SK-N-SH treated with all-trans-retinoic acid at 6 μM for 48 hours (cell line): ENCODE measurements at regions not wholly inside any gene's neighbourhood (a gene's known extent, or its start where the extent isn't known, plus 50 kb on each side); places are given as distances from the start of the nearest gene placed in this dataset.

Experiments used
- ATAC-seq: fragments of 200-7000 bp; cut with Tn5 transposase; 3 replicates; pipeline ENCODE4 v1.9.1; 2020; ENCODE audit warnings: mild to moderate bottlenecking, moderate library complexity
- ARNTL ChIP-seq: fragments of 450-650 bp; formaldehyde crosslinking; IDR thresholded peaks from 2 replicates; pipeline ENCODE4 v1.5.0; 2020; ENCODE audit warnings: low read depth, mild to moderate bottlenecking, moderate library complexity, borderline replicate concordance
- BACH2 ChIP-seq: fragments of 250-450 bp; sonication (Bioruptor Pico); IDR thresholded peaks from 2 replicates; pipeline ENCODE4 v1.9.0; 2021; ENCODE audit warnings: mild to moderate bottlenecking, borderline replicate concordance
- ESRRG ChIP-seq: fragments of 250-450 bp; sonication (Bioruptor Pico); IDR thresholded peaks from 2 replicates; pipeline ENCODE4 v1.6.1; 2021; ENCODE audit warnings: mild to moderate bottlenecking
- GLIS3 ChIP-seq: fragments of 250-450 bp; sonication (Bioruptor Pico); IDR thresholded peaks from 2 replicates; pipeline ENCODE4 v1.5.0; 2020; ENCODE audit warnings: mild to moderate bottlenecking, moderate library complexity
- OSR1 ChIP-seq: fragments of 250-450 bp; sonication (Bioruptor Pico); IDR thresholded peaks from 2 replicates; pipeline ENCODE4 v1.8.0; 2022; ENCODE audit warnings: moderate library complexity, mild to moderate bottlenecking, inconsistent platforms
- PPARA ChIP-seq: fragments of 250-450 bp; sonication (Bioruptor Pico); IDR thresholded peaks from 2 replicates; pipeline ENCODE4 v1.5.0; 2020; ENCODE audit warnings: mild to moderate bottlenecking, borderline replicate concordance
- RARB ChIP-seq: fragments of 250-450 bp; sonication (Bioruptor Pico); IDR thresholded peaks from 2 replicates; pipeline ENCODE4 v1.8.0; 2021; ENCODE audit warnings: mild to moderate bottlenecking, moderate library complexity
- SNAI2 ChIP-seq: fragments of 250-450 bp; sonication (Bioruptor Pico); IDR thresholded peaks from 2 replicates; pipeline ENCODE4 v1.5.0; 2020; ENCODE audit warnings: mild to moderate bottlenecking, moderate library complexity
- TCF4 ChIP-seq: fragments of 250-450 bp; sonication (Bioruptor Pico); IDR thresholded peaks from 2 replicates; pipeline ENCODE4 v1.8.0; 2021; ENCODE audit warnings: mild to moderate bottlenecking, moderate library complexity, borderline replicate concordance
- TOX ChIP-seq: fragments of 250-450 bp; sonication (Bioruptor Pico); IDR thresholded peaks from 2 replicates; pipeline ENCODE4 v1.8.0; 2021; ENCODE audit warnings: mild to moderate bottlenecking, moderate library complexity, borderline replicate concordance
- ZC3H10 ChIP-seq: fragments of 250-450 bp; sonication (Bioruptor Pico); IDR thresholded peaks from 2 replicates; pipeline ENCODE4 v1.5.1; 2021; ENCODE audit warnings: mild to moderate bottlenecking, moderate library complexity
- ZFP3 ChIP-seq: fragments of 250-450 bp; sonication (Bioruptor Pico); IDR thresholded peaks from 2 replicates; pipeline ENCODE4 v1.5.0; 2020; ENCODE audit warnings: mild to moderate bottlenecking, moderate library complexity
- ZFP30 ChIP-seq: fragments of 450-650 bp; formaldehyde crosslinking; IDR thresholded peaks from 2 replicates; pipeline ENCODE4 v1.5.0; 2022; ENCODE audit warnings: mild to moderate bottlenecking, moderate library complexity
- ZNF565 ChIP-seq: fragments of 450-650 bp; formaldehyde crosslinking; conservative IDR thresholded peaks from 2 replicates; pipeline ENCODE4 v1.5.0; 2020; ENCODE audit warnings: low read depth, mild to moderate bottlenecking, moderate library complexity
- ZNF70 ChIP-seq: fragments of 450-650 bp; formaldehyde crosslinking; IDR thresholded peaks from 2 replicates; pipeline ENCODE4 v1.5.0; 2020; ENCODE audit warnings: mild to moderate bottlenecking, moderate library complexity
- ZNF8 ChIP-seq: fragments of 450-650 bp; formaldehyde crosslinking; IDR thresholded peaks from 2 replicates; pipeline ENCODE4 v1.5.0; 2020; ENCODE audit warnings: mild to moderate bottlenecking, moderate library complexity
- TF ChIP-seq, protein P1 (sequence below): fragments of 250-450 bp; sonication (Bioruptor Pico); IDR thresholded peaks from 2 replicates; pipeline ENCODE4 v1.8.0; 2020; ENCODE audit warnings: mild to moderate bottlenecking, moderate library complexity, borderline replicate concordance
- TF ChIP-seq, protein P2 (sequence below): fragments of 250-450 bp; sonication (Bioruptor Pico); IDR thresholded peaks from 2 replicates; pipeline ENCODE4 v1.5.1; 2021; ENCODE audit warnings: mild to moderate bottlenecking, moderate library complexity
- TF ChIP-seq, protein P3 (sequence below): fragments of 250-450 bp; sonication (Bioruptor Pico); IDR thresholded peaks from 2 replicates; pipeline ENCODE4 v1.5.0; 2020; ENCODE audit warnings: mild to moderate bottlenecking, moderate library complexity
- TF ChIP-seq, protein P4 (sequence below): fragments of 250-450 bp; sonication (Bioruptor Pico); IDR thresholded peaks from 2 replicates; pipeline ENCODE4 v1.8.0; 2021; ENCODE audit warnings: low read depth, mild to moderate bottlenecking, moderate library complexity, borderline replicate concordance

DNA sequence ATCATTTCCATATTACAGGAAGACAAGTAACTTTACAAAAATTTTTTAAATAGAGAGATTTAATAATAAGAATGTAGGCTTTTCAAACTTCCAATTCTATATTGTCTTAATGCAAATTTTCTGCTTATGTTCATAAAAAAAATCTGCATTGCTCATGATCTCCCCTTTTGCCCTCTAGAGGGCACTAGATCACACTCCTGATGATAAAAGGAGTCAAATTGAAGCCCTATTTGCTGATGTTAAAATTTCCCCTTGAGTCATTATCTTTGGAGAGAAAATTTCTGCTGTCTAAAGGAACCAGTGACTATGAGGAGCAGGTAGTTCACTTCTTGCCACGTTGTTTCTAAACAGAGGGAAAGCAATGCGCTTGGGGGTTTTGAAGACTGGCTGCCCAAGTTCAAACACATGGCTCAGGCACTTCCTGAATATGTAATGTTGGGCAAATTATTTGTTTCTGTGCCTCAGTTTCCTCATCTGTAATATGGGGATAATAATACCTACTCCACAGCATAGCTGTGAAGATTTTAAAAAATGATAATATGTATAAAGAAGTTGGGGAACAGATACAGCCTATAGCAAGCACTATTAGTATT lies 874.2 kb downstream of the TFAP2A start (continued):
- TF ChIP-seq, protein P1, sequence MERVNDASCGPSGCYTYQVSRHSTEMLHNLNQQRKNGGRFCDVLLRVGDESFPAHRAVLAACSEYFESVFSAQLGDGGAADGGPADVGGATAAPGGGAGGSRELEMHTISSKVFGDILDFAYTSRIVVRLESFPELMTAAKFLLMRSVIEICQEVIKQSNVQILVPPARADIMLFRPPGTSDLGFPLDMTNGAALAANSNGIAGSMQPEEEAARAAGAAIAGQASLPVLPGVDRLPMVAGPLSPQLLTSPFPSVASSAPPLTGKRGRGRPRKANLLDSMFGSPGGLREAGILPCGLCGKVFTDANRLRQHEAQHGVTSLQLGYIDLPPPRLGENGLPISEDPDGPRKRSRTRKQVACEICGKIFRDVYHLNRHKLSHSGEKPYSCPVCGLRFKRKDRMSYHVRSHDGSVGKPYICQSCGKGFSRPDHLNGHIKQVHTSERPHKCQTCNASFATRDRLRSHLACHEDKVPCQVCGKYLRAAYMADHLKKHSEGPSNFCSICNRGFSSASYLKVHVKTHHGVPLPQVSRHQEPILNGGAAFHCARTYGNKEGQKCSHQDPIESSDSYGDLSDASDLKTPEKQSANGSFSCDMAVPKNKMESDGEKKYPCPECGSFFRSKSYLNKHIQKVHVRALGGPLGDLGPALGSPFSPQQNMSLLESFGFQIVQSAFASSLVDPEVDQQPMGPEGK, result no peak
- no peak for TF ChIP-seq ZC3H10 (CRISPR knock-in tag)
- no peak for TF ChIP-seq OSR1
- no peak for TF ChIP-seq ZNF8 (CRISPR knock-in tag)
- TF ChIP-seq PPARA (CRISPR knock-in tag), result no peak
- no peak for TF ChIP-seq SNAI2 (CRISPR knock-in tag)
- TF ChIP-seq, all 23 proteins: peak for 0

DNA sequence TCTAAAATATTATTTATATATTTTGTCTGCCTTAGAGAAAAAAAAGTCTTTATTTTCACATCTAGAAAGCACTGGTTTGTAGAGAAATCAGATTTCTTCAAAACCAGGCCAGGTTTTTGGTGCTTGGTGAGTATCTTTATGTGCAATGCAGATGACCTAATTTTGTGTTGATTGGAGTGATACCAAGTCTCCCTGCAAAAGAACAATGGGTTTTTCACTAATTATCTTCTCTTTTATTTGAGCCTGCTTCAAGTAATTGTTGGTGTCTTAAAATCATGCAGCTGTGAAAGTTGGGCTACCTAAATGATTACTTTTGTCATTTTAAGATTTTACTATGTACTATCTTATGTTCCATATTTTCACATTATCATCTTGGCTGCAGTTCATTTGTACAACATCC lies 874.7 kb downstream of the TFAP2A start:
- TF ChIP-seq, protein P2, sequence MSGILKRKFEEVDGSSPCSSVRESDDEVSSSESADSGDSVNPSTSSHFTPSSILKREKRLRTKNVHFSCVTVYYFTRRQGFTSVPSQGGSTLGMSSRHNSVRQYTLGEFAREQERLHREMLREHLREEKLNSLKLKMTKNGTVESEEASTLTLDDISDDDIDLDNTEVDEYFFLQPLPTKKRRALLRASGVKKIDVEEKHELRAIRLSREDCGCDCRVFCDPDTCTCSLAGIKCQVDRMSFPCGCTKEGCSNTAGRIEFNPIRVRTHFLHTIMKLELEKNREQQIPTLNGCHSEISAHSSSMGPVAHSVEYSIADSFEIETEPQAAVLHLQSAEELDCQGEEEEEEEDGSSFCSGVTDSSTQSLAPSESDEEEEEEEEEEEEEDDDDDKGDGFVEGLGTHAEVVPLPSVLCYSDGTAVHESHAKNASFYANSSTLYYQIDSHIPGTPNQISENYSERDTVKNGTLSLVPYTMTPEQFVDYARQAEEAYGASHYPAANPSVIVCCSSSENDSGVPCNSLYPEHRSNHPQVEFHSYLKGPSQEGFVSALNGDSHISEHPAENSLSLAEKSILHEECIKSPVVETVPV, result no peak
- no peak for TF ChIP-seq ZC3H10 (CRISPR knock-in tag)
- TF ChIP-seq ZFP30 (CRISPR knock-in tag), result no peak
- no peak for TF ChIP-seq RARB (CRISPR knock-in tag)
- TF ChIP-seq, protein P1, result no peak
- TF ChIP-seq TOX (CRISPR knock-in tag), result no peak
- no peak for TF ChIP-seq ZFP3 (CRISPR knock-in tag)
- TF ChIP-seq BACH2 (CRISPR knock-in tag), result no peak
- TF ChIP-seq ESRRG, result no peak
- no peak for TF ChIP-seq TCF4
- TF ChIP-seq, protein P3, sequence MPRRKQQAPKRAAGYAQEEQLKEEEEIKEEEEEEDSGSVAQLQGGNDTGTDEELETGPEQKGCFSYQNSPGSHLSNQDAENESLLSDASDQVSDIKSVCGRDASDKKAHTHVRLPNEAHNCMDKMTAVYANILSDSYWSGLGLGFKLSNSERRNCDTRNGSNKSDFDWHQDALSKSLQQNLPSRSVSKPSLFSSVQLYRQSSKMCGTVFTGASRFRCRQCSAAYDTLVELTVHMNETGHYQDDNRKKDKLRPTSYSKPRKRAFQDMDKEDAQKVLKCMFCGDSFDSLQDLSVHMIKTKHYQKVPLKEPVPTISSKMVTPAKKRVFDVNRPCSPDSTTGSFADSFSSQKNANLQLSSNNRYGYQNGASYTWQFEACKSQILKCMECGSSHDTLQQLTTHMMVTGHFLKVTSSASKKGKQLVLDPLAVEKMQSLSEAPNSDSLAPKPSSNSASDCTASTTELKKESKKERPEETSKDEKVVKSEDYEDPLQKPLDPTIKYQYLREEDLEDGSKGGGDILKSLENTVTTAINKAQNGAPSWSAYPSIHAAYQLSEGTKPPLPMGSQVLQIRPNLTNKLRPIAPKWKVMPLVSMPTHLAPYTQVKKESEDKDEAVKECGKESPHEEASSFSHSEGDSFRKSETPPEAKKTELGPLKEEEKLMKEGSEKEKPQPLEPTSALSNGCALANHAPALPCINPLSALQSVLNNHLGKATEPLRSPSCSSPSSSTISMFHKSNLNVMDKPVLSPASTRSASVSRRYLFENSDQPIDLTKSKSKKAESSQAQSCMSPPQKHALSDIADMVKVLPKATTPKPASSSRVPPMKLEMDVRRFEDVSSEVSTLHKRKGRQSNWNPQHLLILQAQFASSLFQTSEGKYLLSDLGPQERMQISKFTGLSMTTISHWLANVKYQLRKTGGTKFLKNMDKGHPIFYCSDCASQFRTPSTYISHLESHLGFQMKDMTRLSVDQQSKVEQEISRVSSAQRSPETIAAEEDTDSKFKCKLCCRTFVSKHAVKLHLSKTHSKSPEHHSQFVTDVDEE, result no peak
- no peak for TF ChIP-seq PPARA (CRISPR knock-in tag)
- no peak for TF ChIP-seq GLIS3
- no peak for TF ChIP-seq ZNF8 (CRISPR knock-in tag)
- no peak for TF ChIP-seq ZNF565
- TF ChIP-seq ARNTL (CRISPR knock-in tag), result no peak
- TF ChIP-seq ZNF70 (CRISPR knock-in tag), result no peak
- TF ChIP-seq, all 23 proteins: peak for 0
- ATAC-seq, result no peak

DNA sequence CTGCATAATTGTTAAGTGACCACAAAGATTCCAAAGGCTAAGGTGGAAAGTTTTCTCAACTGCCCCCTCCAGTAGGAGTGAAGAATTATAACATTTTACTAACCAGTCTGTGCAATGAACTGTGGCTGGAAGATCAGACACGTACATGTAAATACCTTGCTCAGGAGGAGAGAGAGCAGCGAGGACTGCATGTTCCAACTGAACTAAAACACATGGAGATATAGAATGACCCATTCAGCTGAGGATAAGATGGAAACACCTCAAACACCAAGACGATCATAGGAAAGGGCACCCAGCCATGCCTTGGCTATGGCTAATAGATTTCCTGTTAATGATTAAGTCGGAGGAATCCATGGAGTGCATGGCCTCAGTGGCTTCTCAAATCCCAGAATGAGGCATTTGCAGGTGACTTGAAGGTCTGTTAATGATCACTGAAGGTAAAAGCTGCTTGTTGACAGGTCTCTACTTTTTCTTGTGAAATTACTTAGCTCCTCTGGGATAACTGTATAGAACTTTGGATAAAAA lies 875.6 kb downstream of the TFAP2A start:
- ATAC-seq, result no peak
- TF ChIP-seq ZNF565 (no peak), ZNF8 (CRISPR knock-in tag) (no peak)
- TF ChIP-seq, protein P4, sequence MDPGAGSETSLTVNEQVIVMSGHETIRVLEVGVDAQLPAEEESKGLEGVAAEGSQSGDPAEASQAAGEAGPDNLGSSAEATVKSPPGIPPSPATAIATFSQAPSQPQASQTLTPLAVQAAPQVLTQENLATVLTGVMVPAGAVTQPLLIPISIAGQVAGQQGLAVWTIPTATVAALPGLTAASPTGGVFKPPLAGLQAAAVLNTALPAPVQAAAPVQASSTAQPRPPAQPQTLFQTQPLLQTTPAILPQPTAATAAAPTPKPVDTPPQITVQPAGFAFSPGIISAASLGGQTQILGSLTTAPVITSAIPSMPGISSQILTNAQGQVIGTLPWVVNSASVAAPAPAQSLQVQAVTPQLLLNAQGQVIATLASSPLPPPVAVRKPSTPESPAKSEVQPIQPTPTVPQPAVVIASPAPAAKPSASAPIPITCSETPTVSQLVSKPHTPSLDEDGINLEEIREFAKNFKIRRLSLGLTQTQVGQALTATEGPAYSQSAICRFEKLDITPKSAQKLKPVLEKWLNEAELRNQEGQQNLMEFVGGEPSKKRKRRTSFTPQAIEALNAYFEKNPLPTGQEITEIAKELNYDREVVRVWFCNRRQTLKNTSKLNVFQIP (CRISPR knock-in tag), result no peak
- TF ChIP-seq, all 23 proteins: peak for 0
